Liver (tissue), 8 donors: ENCODE measurements at regions not wholly inside any gene's neighbourhood (a gene's known extent, or its start where the extent isn't known, plus 50 kb on each side); places are given as distances from the start of the nearest gene placed in this dataset.

ENCODE experiments used
- DNase-seq: peaks from one replicate; pipeline ENCODE4 v3.0.0-alpha.2; 2017; ENCODE audit warnings: low spot score
- H3K27ac ChIP-seq, 2 donors: one replicate each; pipeline ENCODE4 v1.7.0; 2013; ENCODE audit warnings: inconsistent platforms in 2 of 2, low read length in 2 of 2, control low read depth in 1 of 2, low read depth in 1 of 2, mild to moderate bottlenecking in 1 of 2
- H3K27me3 ChIP-seq, 4 donors: one replicate each; pipeline versions ENCODE4 v1.6.1 to v1.7.0; 2013; ENCODE audit warnings: low read length in 3 of 4, inconsistent platforms in 1 of 4, mild to moderate bottlenecking in 1 of 4, moderate library complexity in 1 of 4; ENCODE audit not compliant: control insufficient read depth in 4 of 4, insufficient read depth in 4 of 4
- H3K36me3 ChIP-seq, 4 donors: one replicate each; pipeline versions ENCODE4 v1.6.1 to v1.7.0; 2013; ENCODE audit warnings: low read length in 3 of 4, mild to moderate bottlenecking in 3 of 4, low read depth in 1 of 4, moderate library complexity in 1 of 4; ENCODE audit not compliant: control insufficient read depth in 4 of 4, insufficient read depth in 3 of 4
- H3K4me1 ChIP-seq, 4 donors: one replicate each; pipeline versions ENCODE4 v1.6.1 to v1.7.0; 2013; ENCODE audit warnings: low read length in 3 of 4, mild to moderate bottlenecking in 3 of 4, moderate library complexity in 1 of 4; ENCODE audit not compliant: control insufficient read depth in 4 of 4, insufficient read depth in 4 of 4
- H3K4me3 ChIP-seq, 3 donors: one replicate each; pipeline versions ENCODE4 v1.6.1 to v1.7.0; 2013; ENCODE audit warnings: low read length in 3 of 3, control low read depth in 1 of 3, low read depth in 1 of 3, mild to moderate bottlenecking in 1 of 3
- H3K9ac ChIP-seq, 2 donors: one replicate each; pipeline ENCODE4 v1.7.0; 2013; ENCODE audit warnings: low read length in 2 of 2, mild to moderate bottlenecking in 2 of 2, moderate library complexity in 2 of 2, control low read depth in 1 of 2, low read depth in 1 of 2
- H3K9me3 ChIP-seq, 4 donors: one replicate each; pipeline versions ENCODE4 v1.6.1 to v1.7.0; 2013; ENCODE audit warnings: low read length in 3 of 4; ENCODE audit not compliant: control insufficient read depth in 4 of 4
- ATF3 ChIP-seq: IDR thresholded peaks from 2 replicates; pipeline ENCODE4 v1.6.1; 2016; ENCODE audit warnings: antibody characterized with exemption
- CTCF ChIP-seq: fragments of 150-350 bp; IDR thresholded peaks from 2 replicates; pipeline ENCODE4 v1.5.1; 2017; ENCODE audit warnings: improper control_type of control experiment, low read depth, low read length; ENCODE audit not compliant: missing input control
- EGR1 ChIP-seq, 2 donors: IDR thresholded peaks; 2 replicates each; pipeline ENCODE4 v1.6.1; 2016 to 2018; ENCODE audit warnings: antibody characterized with exemption in 2 of 2, low read depth in 2 of 2
- FOXA1 ChIP-seq: IDR thresholded peaks from 2 replicates; pipeline ENCODE4 v1.6.1; 2016; ENCODE audit warnings: antibody characterized with exemption
- FOXA2 ChIP-seq: IDR thresholded peaks from 2 replicates; pipeline ENCODE4 v1.6.1; 2016; ENCODE audit warnings: antibody characterized with exemption
- GABPA ChIP-seq, 2 donors: IDR thresholded peaks in 1 of 2; conservative IDR thresholded peaks in 1 of 2; 2 replicates each; pipeline ENCODE4 v1.6.1; 2016; ENCODE audit warnings: antibody characterized with exemption in 2 of 2, mild to moderate bottlenecking in 1 of 2, moderate library complexity in 1 of 2
- HNF4A ChIP-seq, 2 donors: conservative IDR thresholded peaks; 2 replicates each; pipeline ENCODE4 v1.6.1; 2016; ENCODE audit warnings: antibody characterized with exemption in 2 of 2, mild to moderate bottlenecking in 2 of 2
- HNF4G ChIP-seq: IDR thresholded peaks from 2 replicates; pipeline ENCODE4 v1.6.1; 2016; ENCODE audit warnings: antibody characterized with exemption
- MAX ChIP-seq: IDR thresholded peaks from 2 replicates; pipeline ENCODE4 v1.6.1; 2016; ENCODE audit warnings: antibody characterized with exemption
- NR2F2 ChIP-seq: IDR thresholded peaks from 2 replicates; pipeline ENCODE4 v1.6.1; 2016; ENCODE audit warnings: antibody characterized with exemption
- RAD21 ChIP-seq, 2 donors: IDR thresholded peaks; 2 replicates each; pipeline ENCODE4 v1.6.1; 2016; ENCODE audit warnings: antibody characterized with exemption in 2 of 2, mild to moderate bottlenecking in 2 of 2
- REST ChIP-seq: IDR thresholded peaks from 2 replicates; pipeline ENCODE4 v1.6.1; 2016; ENCODE audit warnings: antibody characterized with exemption, mild to moderate bottlenecking
- RXRA ChIP-seq, 2 donors: IDR thresholded peaks; 2 replicates each; pipeline ENCODE4 v1.6.1; 2017 to 2018; ENCODE audit warnings: antibody characterized with exemption in 2 of 2, mild to moderate bottlenecking in 1 of 2
- SP1 ChIP-seq: IDR thresholded peaks from 2 replicates; pipeline ENCODE4 v1.6.1; 2018; ENCODE audit warnings: antibody characterized with exemption, mild to moderate bottlenecking
- TAF1 ChIP-seq: conservative IDR thresholded peaks from 2 replicates; pipeline ENCODE4 v1.6.1; 2016; ENCODE audit warnings: antibody characterized with exemption, mild to moderate bottlenecking
- YY1 ChIP-seq: IDR thresholded peaks from 2 replicates; pipeline ENCODE4 v1.6.1; 2016; ENCODE audit warnings: antibody characterized with exemption, mild to moderate bottlenecking
- WGBS: extraction: QIAGEN DNeasy Blood & Tissue Kit; methylation state at CpG from one replicate; pipeline ENCODE4 v1.1.7; 2013; 5-methylcytosine and 5-hydroxymethylcytosine counted together
- TF ChIP-seq, protein P1 (sequence below): IDR thresholded peaks from 2 replicates; pipeline ENCODE4 v1.6.1; 2016; ENCODE audit warnings: antibody characterized with exemption
- donor health status: healthy.
- donor health status: healthy.
- donor health status: healthy.
- donor health status: healthy.
- donor health status: healthy.

DNA sequence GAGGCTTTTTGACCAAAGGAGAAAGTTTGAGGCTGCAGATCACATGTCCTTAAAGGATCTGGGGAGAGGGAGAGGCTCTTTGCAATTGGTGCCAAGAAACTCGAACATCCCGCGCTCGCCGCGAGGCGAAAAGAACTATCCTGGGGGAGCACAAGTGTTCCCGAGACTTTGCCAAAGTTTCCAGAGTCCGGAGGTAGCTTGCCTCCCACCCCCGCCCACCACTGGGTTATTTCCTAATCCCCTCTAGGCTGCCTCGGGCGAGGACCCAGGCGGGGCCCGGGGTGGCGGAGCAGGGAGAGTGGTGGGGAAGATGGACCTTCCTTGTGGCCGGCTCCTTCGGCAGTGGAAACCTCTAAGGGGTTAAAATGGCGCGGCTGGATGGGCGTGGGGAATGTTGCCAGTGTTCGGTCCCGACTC, 114.5 kb downstream of the KCNRG start:
- H3K9ac ChIP-seq = no peak overlapping the region
- 12% methylated on average over 22 of the region's 22 CpGs for WGBS

More for the DNA sequence above, 114.5 kb downstream of the KCNRG start:
- Histone ChIP-seq H3K27me3 (peaks cover 0 to 28% (median 8%) of the 10 kb centered on the region in 4 donors), H3K36me3 (no peaks in the 10 kb centered on the region), H3K9me3 (peaks cover 0 to 14% (median 9%) of the 10 kb centered on the region in 4 donors), H3K4me1 (peaks cover 13 to 34% (median 17%) of the 10 kb centered on the region in 4 donors), H3K27ac (no peak overlapping the region), H3K4me3 (peak overlapping the region in 1 of 3 donors; percentile 51)
- no peak for TF ChIP-seq REST
- no peak for TF ChIP-seq NR2F2
- TF ChIP-seq, protein P1, sequence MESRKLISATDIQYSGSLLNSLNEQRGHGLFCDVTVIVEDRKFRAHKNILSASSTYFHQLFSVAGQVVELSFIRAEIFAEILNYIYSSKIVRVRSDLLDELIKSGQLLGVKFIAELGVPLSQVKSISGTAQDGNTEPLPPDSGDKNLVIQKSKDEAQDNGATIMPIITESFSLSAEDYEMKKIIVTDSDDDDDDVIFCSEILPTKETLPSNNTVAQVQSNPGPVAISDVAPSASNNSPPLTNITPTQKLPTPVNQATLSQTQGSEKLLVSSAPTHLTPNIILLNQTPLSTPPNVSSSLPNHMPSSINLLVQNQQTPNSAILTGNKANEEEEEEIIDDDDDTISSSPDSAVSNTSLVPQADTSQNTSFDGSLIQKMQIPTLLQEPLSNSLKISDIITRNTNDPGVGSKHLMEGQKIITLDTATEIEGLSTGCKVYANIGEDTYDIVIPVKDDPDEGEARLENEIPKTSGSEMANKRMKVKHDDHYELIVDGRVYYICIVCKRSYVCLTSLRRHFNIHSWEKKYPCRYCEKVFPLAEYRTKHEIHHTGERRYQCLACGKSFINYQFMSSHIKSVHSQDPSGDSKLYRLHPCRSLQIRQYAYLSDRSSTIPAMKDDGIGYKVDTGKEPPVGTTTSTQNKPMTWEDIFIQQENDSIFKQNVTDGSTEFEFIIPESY = no peak
- no peak for TF ChIP-seq MAX
- no peak for TF ChIP-seq HNF4A (conservative IDR thresholded peaks at IDR 0.05)
- no peak for TF ChIP-seq YY1
- no peak for TF ChIP-seq TAF1
- no peak for TF ChIP-seq EGR1 (IDR thresholded peaks at IDR 0.05; ENCODE audit: low read depth in 2 of 2)
- no peak for TF ChIP-seq FOXA2
- no peak for TF ChIP-seq CTCF
- TF ChIP-seq GABPA (IDR thresholded peaks at IDR 0.05 in 1 of 2, conservative IDR thresholded peaks at IDR 0.05 in 1 of 2) = no peak
- TF ChIP-seq SP1 = no peak
- no peak for TF ChIP-seq ATF3
- no peak for TF ChIP-seq HNF4G
- no peak for TF ChIP-seq RAD21 (IDR thresholded peaks at IDR 0.05)
- TF ChIP-seq FOXA1 = no peak
- TF ChIP-seq RXRA (IDR thresholded peaks at IDR 0.05) = no peak
- no peak for DNase-seq
